8988T (cell line): ENCODE measurements at regions not wholly inside any gene's neighbourhood (a gene's known extent, or its start where the extent isn't known, plus 50 kb on each side); places are given as distances from the start of the nearest gene placed in this dataset.
"Not testable (repeated sequence)": the region's sequence is repeated elsewhere in the genome, so short reads cannot be mapped to it uniquely, and the experiment has no call there.

Experiments used
- DNase-seq: peaks from one replicate; pipeline ENCODE4 v3.0.0; 2011

GRCh38 chr4:57373991-57374390 lies 263.8 kb upstream of the IGFBP7 start:
- DNase-seq: no peak

GRCh38 chr4:57371671-57372070 lies 261.5 kb upstream of the IGFBP7 start:
- no peak for DNase-seq

GRCh38 chr4:57370691-57371090 lies 260.5 kb upstream of the IGFBP7 start:
- no peak for DNase-seq

GRCh38 chr4:57369446-57369845 lies 259.3 kb upstream of the IGFBP7 start:
- DNase-seq: no peak

- DNase-seq: no peak
Measured at GRCh38 chr4:57364255-57364654, 254.1 kb upstream of the IGFBP7 start.

GRCh38 chr4:57363346-57363745 lies 253.2 kb upstream of the IGFBP7 start:
- no peak for DNase-seq

- DNase-seq: no peak
Measured at GRCh38 chr4:57360681-57361080, 250.5 kb upstream of the IGFBP7 start.

GRCh38 chr4:57355101-57355665 lies 245.0 kb upstream of the IGFBP7 start:
- DNase-seq: no peak

GRCh38 chr4:57351731-57352130 lies 241.5 kb upstream of the IGFBP7 start:
- no peak for DNase-seq

GRCh38 chr4:57344296-57344695 lies 234.1 kb upstream of the IGFBP7 start:
- no peak for DNase-seq

- no peak for DNase-seq
Measured at GRCh38 chr4:57342411-57342810, 232.2 kb upstream of the IGFBP7 start.

- DNase-seq: not testable (repeated sequence)
Measured at GRCh38 chr4:57338861-57339260, 228.7 kb upstream of the IGFBP7 start.

GRCh38 chr4:57333684-57334083 lies 223.5 kb upstream of the IGFBP7 start:
- DNase-seq: no peak

GRCh38 chr4:57331959-57332358 lies 221.8 kb upstream of the IGFBP7 start:
- DNase-seq: no peak

GRCh38 chr4:57329279-57329678 lies 219.1 kb upstream of the IGFBP7 start:
- no peak for DNase-seq

GRCh38 chr4:57324673-57325307 lies 214.6 kb upstream of the IGFBP7 start:
- no peak for DNase-seq

- DNase-seq: no peak
Measured at GRCh38 chr4:57320849-57321248, 210.7 kb upstream of the IGFBP7 start.

- DNase-seq: no peak
Measured at GRCh38 chr4:57320217-57320616, 210.0 kb upstream of the IGFBP7 start.

- no peak for DNase-seq
Measured at GRCh38 chr4:57318703-57319102, 208.5 kb upstream of the IGFBP7 start.

- no peak for DNase-seq
Measured at GRCh38 chr4:57314636-57315035, 204.5 kb upstream of the IGFBP7 start.

GRCh38 chr4:57312296-57312695 lies 202.1 kb upstream of the IGFBP7 start:
- DNase-seq: no peak

- DNase-seq: no peak
Measured at GRCh38 chr4:57309658-57310057, 199.5 kb upstream of the IGFBP7 start.

GRCh38 chr4:57308301-57308700 lies 198.1 kb upstream of the IGFBP7 start:
- DNase-seq: no peak

GRCh38 chr4:57305836-57306235 lies 195.7 kb upstream of the IGFBP7 start:
- no peak for DNase-seq
